Renal cortex interstitium (tissue), 11 donors: ENCODE measurements at regions not wholly inside any gene's neighbourhood (a gene's known extent, or its start where the extent isn't known, plus 50 kb on each side); places are given as distances from the start of the nearest gene placed in this dataset.
"Not testable (repeated sequence)": the region's sequence is repeated elsewhere in the genome, so short reads cannot be mapped to it uniquely, and the experiment has no call there.

Experiments
- DNase-seq, 11 donors: peaks; one replicate each; pipeline ENCODE4 v3.0.0-alpha.2; 2013; ENCODE audit warnings: low read depth in 9 of 11, low spot score in 4 of 11; ENCODE audit errors: extremely low read depth in 1 of 11

DNA sequence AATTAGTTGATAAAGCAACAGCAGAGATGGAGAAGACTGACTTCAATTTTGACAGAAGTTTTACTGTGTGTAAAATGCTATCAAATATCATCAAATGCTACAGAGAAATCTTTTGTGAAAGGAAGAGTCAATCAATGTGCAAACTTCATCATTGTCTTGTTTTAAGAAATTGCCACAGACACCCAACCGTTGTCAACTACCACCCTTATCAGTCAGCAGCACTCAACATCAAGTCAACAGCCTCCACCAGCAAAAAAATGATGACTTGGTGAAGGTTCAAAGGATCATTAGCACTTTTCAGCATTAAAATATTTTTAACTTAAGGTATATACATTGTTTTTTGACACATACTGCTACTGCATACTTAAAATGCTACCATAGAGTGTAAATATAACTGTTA lies 888.8 kb downstream of the CDH18 start:
- DNase-seq, result no peak

DNA sequence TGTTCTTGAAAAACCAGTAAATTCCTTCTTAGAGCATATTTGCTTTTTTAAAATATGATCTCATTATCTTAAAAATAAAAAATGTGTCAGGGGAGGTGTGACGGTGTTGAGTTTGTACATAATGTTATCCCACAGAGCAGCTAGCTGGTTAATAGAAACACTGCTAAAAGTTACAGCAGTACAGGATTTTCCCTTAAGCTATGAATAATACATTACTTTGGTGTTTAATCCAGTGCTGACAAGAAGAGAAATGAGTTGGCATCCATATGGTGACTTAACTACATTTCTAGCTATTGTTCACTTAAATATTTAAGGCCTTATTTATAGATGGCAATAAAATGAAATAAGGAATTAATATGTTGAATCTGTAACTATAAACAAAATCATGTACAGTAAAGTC lies 883.1 kb downstream of the CDH18 start:
- no peak for DNase-seq

DNA sequence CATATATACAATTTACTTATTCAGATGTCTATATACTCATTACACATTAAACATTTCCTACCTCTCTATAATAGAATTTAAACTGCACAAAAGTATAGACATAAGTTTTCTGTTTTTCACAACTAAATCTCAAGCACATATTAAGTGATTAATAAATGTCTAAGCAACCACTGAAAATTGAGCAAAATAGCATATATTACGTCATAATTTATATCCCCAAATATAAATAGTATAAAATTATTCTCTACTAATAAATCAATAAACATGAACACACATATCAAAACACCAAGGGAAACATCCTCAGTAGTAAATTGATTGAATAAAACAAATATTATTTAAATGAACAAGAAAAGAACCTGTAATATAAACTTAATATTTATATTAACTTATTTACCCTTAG lies 865.1 kb downstream of the CDH18 start:
- no peak for DNase-seq

DNA sequence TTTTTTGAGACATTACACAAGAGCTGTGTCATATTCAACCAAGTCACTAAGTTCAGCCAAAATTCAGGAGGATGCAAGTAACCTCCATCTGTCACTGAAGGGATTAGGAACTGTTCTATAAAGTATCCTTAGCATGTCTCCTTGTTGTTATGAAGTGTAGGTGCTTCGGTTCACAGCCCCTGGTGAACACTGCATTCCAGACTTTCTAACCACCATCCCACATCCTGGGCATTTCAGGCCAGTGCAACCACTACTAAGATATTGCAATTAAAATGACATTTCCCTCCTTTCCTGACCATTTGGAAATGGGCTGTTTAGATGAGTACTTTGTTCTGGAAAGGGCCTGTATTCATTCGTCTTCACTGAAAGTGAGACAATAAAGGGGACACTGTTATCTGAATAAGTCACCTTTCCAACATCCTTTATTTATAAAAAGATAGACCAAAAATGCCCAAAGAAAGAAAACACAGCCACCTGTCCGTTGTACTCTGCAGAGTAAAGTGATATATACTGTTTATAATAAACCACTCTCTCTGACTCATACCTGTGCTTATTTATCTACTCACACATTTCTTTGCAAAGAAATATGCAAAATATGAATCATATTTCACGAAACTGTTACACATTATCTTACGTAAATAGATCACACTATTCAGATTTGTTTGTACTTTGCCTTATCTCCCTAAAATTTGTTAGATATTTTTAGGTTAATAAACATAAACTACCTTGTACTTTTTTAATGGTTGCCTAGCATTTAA lies 861.9 kb downstream of the CDH18 start:
- DNase-seq, result no peak

DNA sequence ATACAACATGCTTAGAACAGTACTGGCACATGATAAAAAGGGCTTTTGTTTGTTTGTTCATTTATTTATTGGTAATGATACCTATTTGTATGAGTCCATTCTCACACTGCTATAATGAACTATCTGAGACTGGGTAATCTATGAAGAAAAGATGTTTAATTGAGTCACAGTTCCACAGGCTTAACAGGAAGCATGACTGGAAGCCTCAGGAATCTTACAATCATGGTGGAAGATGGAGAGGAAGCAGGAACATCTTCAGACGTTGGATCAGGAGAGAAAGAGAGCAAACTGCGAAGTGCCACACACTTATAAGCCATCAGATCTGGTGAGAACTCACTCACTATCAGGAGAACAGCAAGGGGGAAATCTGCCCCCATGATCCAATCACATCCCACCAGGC lies 847.7 kb downstream of the CDH18 start:
- DNase-seq, result no peak

DNA sequence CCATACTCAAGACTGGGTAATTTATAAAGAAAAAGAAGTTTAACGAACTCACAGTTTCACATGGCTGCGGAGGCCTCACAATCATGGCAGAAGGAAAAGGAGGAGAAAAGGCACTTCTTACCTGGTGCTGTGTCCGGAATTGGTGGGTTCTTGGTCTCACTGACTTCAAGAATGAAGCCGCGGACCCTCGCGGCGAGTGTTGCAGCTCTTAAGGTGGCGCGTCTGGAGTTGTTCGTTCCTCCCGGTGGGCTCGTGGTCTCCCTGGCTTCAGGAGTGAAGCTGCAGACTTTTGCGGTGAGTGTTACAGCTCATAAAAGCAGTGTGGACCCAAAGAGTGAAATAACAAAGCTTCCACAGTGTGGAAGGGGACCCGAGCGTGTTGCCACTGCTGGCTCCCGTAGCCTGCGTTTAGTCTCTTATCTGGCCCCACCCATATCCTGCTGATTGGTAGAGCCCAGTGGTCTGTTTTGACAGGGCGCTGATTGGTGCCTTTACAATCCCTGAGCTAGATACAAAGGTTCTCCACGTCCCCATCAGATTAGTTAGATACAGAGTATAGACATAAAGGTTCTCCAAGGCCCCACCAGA lies 846.0 kb downstream of the CDH18 start:
- not testable (repeated sequence) for DNase-seq

DNA sequence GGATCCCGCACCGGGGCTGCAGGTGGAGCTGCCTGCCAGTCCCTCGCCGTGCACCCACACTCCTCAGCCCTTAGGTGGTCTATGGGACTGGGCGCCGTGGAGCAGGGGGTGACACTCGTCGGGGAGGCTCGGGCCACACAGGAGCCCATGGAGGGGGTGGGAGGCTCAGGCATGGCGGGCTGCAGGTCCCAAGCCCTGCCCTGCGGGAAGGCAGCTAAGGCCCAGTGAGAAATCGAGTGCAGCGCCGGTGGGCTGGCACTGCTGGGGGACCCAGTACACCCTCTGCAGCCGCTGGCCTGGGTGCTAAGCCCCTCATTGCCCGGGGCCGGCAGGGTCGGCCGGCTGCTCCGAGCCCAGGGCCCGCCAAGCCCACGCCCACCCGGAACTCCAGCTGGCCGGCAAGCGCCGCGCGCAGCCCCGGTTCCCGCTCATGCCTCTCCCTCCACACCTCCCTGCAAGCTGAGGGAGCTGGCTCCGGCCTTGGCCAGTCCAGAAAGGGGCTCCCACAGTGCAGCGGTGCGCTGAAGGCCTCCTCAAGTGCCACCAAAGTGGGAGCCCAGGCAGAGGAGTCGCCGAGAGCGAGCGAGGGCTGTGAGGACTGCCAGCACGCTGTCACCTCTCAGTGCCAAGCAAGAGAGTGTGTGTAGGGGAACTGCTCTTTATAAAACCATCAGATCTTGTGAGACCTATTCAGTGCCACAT lies 845.1 kb downstream of the CDH18 start:
- DNase-seq, result not testable (repeated sequence)

DNA sequence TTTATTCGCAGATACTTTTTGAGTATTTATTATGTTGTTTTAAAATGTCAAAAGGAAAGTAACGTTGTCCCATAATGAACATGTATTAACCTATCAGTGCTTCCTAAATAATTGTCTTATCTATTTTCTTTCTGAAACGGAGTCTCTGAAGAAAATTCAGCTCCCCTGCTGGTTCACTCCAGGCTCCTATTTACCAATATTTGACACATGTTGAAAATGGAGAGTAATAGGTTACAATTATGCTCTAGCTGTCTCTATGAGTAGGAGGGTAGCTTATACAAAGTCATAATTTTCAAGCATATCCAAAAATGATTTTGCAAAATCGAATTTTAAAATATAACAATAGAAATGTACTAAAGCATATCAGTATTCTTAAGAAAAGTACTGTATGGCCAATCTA lies 844.1 kb downstream of the CDH18 start:
- no peak for DNase-seq

DNA sequence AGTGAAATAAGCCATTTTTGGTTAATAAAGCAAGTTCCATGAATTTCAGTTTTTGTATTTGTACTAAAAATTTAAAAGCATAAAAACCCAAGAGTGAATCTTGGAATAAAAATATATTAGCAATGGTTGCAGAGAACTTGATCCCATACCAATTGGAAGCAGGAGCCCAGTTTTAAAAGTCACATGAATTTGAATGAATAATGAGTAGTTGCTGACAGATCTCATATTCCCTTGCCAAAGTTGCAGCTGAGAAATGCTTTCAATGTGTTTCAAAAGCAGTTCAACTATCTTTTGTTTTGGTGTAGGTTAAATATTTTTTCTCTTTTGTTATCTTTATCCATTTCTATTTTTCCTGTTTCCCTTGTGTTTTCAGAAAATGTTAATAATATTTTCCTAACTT lies 818.6 kb downstream of the CDH18 start:
- DNase-seq, result no peak

DNA sequence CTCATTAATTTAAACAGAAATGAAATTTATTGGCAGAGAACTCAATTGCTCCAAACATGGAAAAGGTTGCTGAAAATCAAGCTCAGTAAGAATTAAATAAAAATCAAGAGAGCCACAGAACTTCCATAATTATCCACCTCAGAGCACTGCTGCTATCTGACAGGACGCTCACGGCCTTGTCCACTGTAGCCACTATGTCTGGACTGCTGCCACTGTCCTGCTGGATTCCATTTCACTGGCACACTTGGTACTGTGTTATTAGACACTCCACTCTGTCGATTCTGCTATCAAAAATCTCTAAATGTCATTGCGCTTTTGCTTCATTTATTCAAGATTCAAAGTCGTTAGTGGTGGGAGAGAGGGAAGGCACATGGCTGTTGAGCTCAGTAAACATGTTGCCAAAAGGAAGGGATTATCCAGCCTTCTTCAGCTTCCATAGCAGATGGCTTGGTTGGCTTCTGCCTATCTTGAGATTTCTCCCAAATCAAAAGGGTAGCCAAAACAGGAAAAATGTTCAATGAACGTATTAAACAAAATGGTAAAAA lies 815.0 kb downstream of the CDH18 start:
- no peak for DNase-seq

DNA sequence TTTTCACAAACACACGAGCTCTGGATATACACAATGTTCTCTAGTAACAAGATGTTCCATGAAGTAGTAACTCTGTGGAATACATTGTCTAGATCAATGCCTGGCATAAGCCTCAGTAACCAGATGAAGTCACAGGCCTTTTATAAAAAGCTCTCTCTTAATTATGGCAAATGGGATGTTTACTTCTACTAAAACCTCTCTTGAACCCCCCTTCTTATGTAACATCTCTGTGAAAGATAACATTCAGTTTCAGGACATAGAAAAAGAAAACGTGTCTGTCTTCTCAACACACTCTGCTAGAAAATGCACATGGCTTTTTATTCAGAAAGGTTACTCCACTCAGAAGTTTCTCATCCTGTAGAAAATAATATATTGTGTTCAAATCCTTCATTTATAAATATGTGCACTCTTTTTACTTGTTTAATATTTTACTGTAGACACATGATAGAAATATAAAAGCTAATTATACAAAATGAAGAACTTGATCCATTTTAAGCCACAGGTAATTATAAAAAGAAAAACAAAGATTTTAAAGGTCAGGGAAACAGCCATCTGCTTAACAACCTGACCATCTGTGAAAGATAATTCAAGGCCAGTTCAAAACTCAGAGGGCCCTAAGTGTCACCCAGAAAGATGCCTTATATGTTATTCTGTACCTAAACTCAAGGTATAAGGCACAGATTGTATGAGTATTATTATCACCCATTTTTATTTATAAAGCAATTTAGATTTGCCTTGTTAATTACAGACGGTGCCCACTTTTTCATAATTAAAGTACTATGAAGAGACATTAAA lies 812.0 kb downstream of the CDH18 start:
- no peak for DNase-seq

DNA sequence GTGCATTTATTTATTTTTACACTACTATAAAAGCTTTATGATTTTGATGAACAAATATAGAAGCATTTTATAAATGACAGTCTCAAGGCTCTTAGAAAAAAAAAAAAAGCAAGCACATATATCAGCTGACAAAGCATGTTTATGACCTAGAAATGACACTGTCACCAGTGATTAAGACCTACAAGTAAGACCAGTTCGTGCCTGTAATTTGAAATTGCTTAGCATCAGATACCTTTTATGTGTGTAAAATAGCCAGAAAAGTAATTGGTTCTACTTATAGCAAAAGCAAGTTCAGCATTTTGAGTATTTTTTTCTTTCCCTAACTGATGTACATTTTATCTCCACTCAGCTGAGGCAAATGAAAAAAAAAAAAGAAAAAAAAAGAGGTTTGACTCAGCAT lies 808.4 kb downstream of the CDH18 start:
- no peak for DNase-seq

DNA sequence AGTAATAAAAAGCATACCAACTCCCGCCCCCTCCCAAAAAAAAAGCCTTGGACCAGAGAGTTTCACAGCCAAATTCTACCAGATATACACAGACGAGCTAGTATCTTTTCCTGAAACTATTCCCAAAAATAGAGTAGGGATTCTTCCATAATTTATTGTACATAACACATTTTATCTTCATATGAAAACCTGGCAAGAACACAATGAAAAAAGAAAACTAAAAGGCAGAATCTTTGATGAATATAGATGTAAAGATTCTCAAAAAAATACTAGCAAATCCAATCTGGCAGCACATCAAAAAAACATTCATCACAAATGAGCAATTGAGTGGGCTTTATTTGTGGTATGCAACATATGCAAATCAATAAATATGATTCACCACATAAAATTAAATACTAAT lies 798.8 kb downstream of the CDH18 start:
- no peak for DNase-seq

DNA sequence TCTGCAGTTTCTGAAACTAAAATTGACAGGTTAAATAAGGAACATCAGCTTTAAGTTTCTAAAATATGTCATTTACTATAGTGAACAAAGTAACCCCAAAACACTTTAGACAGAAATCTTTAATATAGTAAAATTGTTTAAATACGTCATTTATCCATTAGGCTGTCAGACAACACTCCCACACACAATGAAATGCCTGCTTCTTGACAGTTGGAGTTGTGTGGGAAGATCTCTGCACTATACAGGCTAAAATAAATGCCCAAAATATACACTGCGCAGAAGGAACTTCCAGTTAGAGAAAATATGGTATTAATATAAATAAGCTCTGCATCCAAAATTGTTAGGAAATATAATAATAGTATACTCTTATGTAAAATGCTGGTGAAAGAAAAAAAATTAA lies 794.4 kb downstream of the CDH18 start:
- no peak for DNase-seq

DNA sequence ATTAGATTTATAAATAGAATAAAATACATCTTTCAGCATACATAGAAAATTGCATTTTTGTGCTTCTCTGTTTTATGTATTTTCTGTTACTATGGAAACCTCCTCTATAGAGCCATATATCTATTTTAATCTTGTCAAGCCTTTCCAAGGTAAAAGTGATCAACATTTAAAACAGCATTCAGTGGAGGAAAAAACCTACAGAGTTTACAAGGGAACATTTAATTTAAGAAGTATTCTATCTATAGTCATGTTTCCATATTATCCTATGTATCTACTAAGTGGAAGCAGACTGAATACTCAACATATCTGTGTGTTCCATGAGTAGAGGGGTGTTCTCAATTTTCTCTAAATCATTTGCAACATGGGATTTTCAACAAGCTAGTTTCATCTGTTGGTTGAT lies 791.4 kb downstream of the CDH18 start:
- no peak for DNase-seq

DNA sequence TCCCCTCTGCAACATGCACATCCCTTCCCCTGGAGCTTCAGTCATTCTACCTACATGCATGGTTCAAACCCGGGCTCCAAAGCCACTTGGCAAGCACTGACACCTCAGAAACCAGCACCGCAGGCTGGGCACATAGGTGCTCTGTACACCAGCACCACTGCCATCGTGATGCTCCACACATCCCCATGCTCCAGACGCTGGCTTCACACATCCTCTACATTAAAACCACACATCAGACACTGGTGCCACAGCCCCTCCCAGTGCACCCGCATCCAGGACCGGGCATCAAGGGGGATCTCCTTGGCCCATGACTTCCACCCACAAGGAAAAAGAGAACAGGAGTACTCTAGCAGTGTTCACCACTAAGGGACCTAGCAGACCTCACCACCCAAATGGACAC lies 787.7 kb downstream of the CDH18 start:
- no peak for DNase-seq

DNA sequence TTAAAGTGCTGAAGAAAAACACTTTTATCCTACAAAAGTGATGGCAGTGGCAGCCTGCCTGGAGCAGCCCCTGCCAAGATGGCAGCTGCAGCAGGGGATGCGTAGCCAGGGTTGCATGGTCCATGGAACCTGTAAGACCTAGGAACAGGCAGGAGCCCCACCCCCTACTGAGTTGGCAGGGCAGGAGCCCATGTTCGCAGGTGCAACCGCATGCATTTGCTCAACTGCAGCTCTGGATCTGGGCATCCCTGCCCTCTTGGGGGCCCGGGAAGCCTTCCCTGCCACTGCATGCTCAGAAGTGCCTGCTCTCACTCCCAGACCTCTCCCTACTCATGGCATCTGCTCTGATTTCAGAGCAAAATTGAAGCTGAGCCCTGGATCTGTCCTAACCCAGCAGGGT lies 779.6 kb downstream of the CDH18 start:
- no peak for DNase-seq

DNA sequence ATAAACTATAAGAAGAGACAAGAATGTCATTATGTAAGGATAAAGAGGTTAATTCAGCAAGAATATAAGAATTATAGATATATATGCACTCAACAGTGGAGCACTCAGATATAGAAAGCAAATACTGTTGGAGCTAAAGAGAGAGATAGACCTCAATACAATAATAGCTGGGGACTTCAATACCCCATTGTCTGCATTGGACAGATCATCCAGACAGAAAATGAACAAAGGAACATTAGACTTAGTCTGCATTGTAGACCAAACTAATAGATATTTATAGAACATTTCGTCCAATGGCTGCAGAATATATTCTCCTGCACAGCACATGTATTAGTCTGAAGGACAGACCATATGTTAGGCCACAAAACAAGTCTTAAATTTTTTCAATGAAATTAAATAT lies 777.1 kb downstream of the CDH18 start:
- DNase-seq, result no peak

DNA sequence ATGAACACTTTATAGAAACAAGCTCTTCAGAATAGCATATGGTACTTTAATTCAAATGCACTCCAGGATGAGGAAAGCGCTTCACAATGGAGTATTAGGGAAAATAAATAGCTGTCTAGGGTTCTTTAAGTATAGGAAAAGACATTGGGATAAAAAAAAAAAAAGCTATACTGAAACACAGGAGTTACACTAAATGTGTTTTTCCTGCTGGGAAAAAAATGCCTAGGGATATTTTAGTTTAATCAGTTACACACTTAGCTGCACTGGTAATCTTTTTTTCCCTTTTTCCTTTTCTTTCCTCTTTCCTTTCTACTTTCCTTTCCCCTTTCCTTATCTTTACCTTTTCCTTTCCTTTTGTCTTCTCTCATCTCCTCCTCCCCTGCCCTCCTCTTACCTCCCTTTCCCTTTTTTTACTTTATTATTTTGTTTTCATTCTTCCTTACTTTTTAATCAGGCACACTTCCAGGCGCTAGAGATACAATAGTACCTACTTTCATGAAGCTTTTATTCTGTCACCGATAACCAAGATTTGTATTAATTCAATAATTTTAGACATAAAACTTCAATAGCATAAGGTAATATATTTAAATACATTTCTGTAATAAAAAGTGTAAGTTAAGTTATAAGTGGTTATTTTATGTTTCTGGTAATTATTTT lies 758.7 kb downstream of the CDH18 start:
- DNase-seq, result no peak
